Panc1 (cell line): ENCODE measurements at regions not wholly inside any gene's neighbourhood (a gene's known extent, or its start where the extent isn't known, plus 50 kb on each side); places are given as distances from the start of the nearest gene placed in this dataset.

Experiments used
- CTCF ChIP-seq: fragments of 450-650 bp; IDR thresholded peaks from 2 replicates; pipeline ENCODE4 v1.5.1; 2017; ENCODE audit warnings: mild to moderate bottlenecking
- POLR2AphosphoS5 ChIP-seq: IDR thresholded peaks from 2 replicates; pipeline ENCODE4 v1.6.1; 2012; ENCODE audit warnings: mild to moderate bottlenecking, low read depth, low read length, moderate library complexity

GRCh38 chr3:18179521-18179920 lies 245.6 kb downstream of the SATB1 start:
- TF ChIP-seq CTCF (no peak), POLR2AphosphoS5 (no peak)
